Astrocyte (in vitro differentiated cells and primary cell): ENCODE measurements at regions not wholly inside any gene's neighbourhood (a gene's known extent, or its start where the extent isn't known, plus 50 kb on each side); places are given as distances from the start of the nearest gene placed in this dataset.

ENCODE experiments used
- CTCF ChIP-seq: IDR thresholded peaks from 2 replicates; pipeline ENCODE4 v1.5.1; 2011; ENCODE audit warnings: low read depth, mild to moderate bottlenecking, inconsistent platforms, low read length, moderate library complexity; ENCODE audit not compliant: insufficient read depth
- EZH2 ChIP-seq: IDR thresholded peaks from 2 replicates; pipeline ENCODE4 v1.6.1; 2012; ENCODE audit warnings: mild to moderate bottlenecking, low read length, inconsistent platforms; ENCODE audit not compliant: insufficient read depth

GRCh38 chr5:173490681-173491080, 125.8 kb downstream of the BOD1 start:
- TF ChIP-seq CTCF (no peak), EZH2 (no peak)
